MM.1S (cell line): ENCODE measurements at regions not wholly inside any gene's neighbourhood (a gene's known extent, or its start where the extent isn't known, plus 50 kb on each side); places are given as distances from the start of the nearest gene placed in this dataset.
A peak's percentile ranks its signal among the peaks of the same experiment; 100 is the strongest.

Experiments
- DNase-seq: peaks from one replicate; pipeline ENCODE4 v3.0.0-alpha.2; 2015
- H2AFZ ChIP-seq: fragments of 300-600 bp; sonication (generic); 2 replicates; pipeline ENCODE4 v1.6.0; 2016; ENCODE audit warnings: antibody characterized with exemption, low read length
- H3F3A ChIP-seq: fragments of 300-600 bp; sonication (generic); 2 replicates; pipeline ENCODE4 v1.6.1; 2016; ENCODE audit warnings: mild to moderate bottlenecking, antibody characterized with exemption, low read length, moderate library complexity, mixed read lengths; ENCODE audit not compliant: insufficient read depth
- H3K27ac ChIP-seq: fragments of 300-600 bp; sonication (generic); 2 replicates; pipeline ENCODE4 v1.5.1; 2016; ENCODE audit warnings: mild to moderate bottlenecking, low read length
- H3K27me3 ChIP-seq: fragments of 300-600 bp; sonication (generic); replicated peaks from 2 replicates; pipeline ENCODE4 v1.6.0; 2016; ENCODE audit warnings: low read length; ENCODE audit not compliant: insufficient read depth
- H3K36me3 ChIP-seq: fragments of 300-600 bp; sonication (generic); replicated peaks from 2 replicates; pipeline ENCODE4 v1.6.1; 2016; ENCODE audit warnings: mild to moderate bottlenecking, low read length, mixed read lengths; ENCODE audit not compliant: insufficient read depth
- H3K4me1 ChIP-seq: fragments of 300-600 bp; sonication (generic); 2 replicates; pipeline ENCODE4 v1.6.1; 2016; ENCODE audit warnings: low read length, mixed read lengths
- H3K4me2 ChIP-seq: fragments of 300-600 bp; sonication (generic); 2 replicates; pipeline ENCODE4 v1.6.0; 2016; ENCODE audit warnings: low read depth, low read length
- H3K4me3 ChIP-seq: fragments of 300-600 bp; sonication (generic); 2 replicates; pipeline ENCODE4 v1.5.1; 2016; ENCODE audit warnings: low read length, mixed read lengths
- H3K79me2 ChIP-seq: fragments of 300-600 bp; sonication (generic); 2 replicates; pipeline ENCODE4 v1.6.1; 2016; ENCODE audit warnings: mixed run types, low read length, mixed read lengths
- H3K9ac ChIP-seq: fragments of 300-600 bp; sonication (generic); 2 replicates; pipeline ENCODE4 v1.6.1; 2016; ENCODE audit warnings: low read length, mixed read lengths
- H3K9me2 ChIP-seq: fragments of 300-600 bp; sonication (generic); replicated peaks from 2 replicates; pipeline ENCODE4 v1.6.1; 2016; ENCODE audit warnings: mild to moderate bottlenecking, low read length, mixed read lengths; ENCODE audit not compliant: insufficient read depth
- H3K9me3 ChIP-seq: fragments of 300-600 bp; sonication (generic); replicated peaks from 2 replicates; pipeline ENCODE4 v1.6.1; 2016; ENCODE audit warnings: mild to moderate bottlenecking, low read length, mixed read lengths; ENCODE audit not compliant: insufficient read depth
- H4K20me1 ChIP-seq: fragments of 300-600 bp; sonication (generic); 2 replicates; pipeline ENCODE4 v1.6.1; 2016; ENCODE audit warnings: mild to moderate bottlenecking, low read length, moderate library complexity, mixed read lengths; ENCODE audit not compliant: insufficient read depth
- EZH2 ChIP-seq: fragments of 300-600 bp; sonication (generic); optimal IDR thresholded peaks from 2 replicates; pipeline ENCODE3; 2017; ENCODE audit warnings: low read depth, mild to moderate bottlenecking, antibody characterized with exemption, low read length, mixed read lengths
- EZH2phosphoT487 ChIP-seq: fragments of 300-600 bp; sonication (generic); IDR thresholded peaks from 2 replicates; pipeline ENCODE4 v1.6.1; 2018; ENCODE audit warnings: antibody characterized with exemption, low read length
- TF ChIP-seq, protein P1 (sequence below): fragments of 300-600 bp; sonication (generic); IDR thresholded peaks from 2 replicates; pipeline ENCODE4 v1.5.1; 2016; ENCODE audit warnings: antibody characterized with exemption, low read length, mixed read lengths

DNA sequence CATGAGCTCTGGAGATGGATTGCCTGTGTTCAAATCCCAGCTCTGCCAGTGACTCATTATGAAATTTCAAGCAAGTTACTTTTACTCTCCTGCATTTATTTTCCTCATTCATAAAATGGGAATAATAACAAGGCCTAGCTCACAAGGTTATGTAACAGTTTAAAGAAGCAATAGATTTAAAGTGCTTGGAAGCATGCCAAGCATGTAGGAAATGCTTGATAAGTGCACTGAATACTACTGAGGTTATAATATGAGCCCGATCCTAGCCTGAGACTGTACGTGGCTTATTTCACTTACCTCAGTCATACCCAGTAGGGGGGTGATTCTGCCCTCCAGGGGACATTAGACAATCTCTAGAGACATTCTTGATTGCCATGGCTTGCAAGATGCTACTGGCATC is 734.1 kb upstream of the WWC1 start:
- H3K79me2 ChIP-seq, result no peaks in the 10 kb centered on the region
- H2AFZ ChIP-seq, result no peak overlapping the region
- H3K9me3 ChIP-seq, result no peaks in the 10 kb centered on the region
- no peaks in the 10 kb centered on the region for H3K27me3 ChIP-seq
- no peaks in the 10 kb centered on the region for H3K36me3 ChIP-seq
- H3K4me3 ChIP-seq, result no peak overlapping the region
- no peak overlapping the region for H3K9ac ChIP-seq
- no peak for DNase-seq
- H3K4me1 ChIP-seq, result no peaks in the 10 kb centered on the region
- H3K27ac ChIP-seq, result no peak overlapping the region
- TF ChIP-seq EZH2, result no peak
- H3K4me2 ChIP-seq, result no peak overlapping the region
- H3K9me2 ChIP-seq, result no peaks in the 10 kb centered on the region
- no peaks in the 10 kb centered on the region for H3F3A ChIP-seq
- H4K20me1 ChIP-seq, result no peaks in the 10 kb centered on the region

DNA sequence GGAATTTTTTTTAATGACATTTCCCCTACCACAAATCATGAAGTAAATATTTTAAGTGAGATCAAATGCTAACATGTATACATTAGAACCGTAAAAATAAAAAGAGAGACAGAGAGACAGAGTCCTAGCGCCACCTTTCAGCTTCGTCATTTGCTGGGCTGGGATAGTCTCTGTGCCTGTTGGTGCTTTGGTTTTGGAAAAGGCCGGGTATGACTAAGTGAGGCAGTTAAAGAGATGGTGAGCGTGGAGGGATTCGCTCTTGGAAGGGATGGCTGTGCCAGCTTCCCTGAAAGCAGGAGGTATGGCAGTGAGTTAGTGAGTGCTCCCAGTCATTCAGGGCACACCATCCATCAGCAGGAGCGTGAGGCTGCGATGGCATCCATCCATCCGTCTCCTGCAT is 729.6 kb upstream of the WWC1 start:
- Histone ChIP-seq H3K27ac (no peak overlapping the region), H3F3A (no peaks in the 10 kb centered on the region), H2AFZ (no peak overlapping the region), H3K79me2 (no peaks in the 10 kb centered on the region), H4K20me1 (no peaks in the 10 kb centered on the region), H3K27me3 (no peaks in the 10 kb centered on the region), H3K4me2 (no peak overlapping the region), H3K4me3 (no peak overlapping the region), H3K9ac (no peak overlapping the region), H3K9me2 (no peaks in the 10 kb centered on the region), H3K36me3 (no peaks in the 10 kb centered on the region), H3K9me3 (no peaks in the 10 kb centered on the region), H3K4me1 (no peaks in the 10 kb centered on the region)
- no peak for DNase-seq
- TF ChIP-seq, protein P1, sequence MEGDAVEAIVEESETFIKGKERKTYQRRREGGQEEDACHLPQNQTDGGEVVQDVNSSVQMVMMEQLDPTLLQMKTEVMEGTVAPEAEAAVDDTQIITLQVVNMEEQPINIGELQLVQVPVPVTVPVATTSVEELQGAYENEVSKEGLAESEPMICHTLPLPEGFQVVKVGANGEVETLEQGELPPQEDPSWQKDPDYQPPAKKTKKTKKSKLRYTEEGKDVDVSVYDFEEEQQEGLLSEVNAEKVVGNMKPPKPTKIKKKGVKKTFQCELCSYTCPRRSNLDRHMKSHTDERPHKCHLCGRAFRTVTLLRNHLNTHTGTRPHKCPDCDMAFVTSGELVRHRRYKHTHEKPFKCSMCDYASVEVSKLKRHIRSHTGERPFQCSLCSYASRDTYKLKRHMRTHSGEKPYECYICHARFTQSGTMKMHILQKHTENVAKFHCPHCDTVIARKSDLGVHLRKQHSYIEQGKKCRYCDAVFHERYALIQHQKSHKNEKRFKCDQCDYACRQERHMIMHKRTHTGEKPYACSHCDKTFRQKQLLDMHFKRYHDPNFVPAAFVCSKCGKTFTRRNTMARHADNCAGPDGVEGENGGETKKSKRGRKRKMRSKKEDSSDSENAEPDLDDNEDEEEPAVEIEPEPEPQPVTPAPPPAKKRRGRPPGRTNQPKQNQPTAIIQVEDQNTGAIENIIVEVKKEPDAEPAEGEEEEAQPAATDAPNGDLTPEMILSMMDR, result no peak
- TF ChIP-seq EZH2 (no peak), EZH2phosphoT487 (no peak)

DNA sequence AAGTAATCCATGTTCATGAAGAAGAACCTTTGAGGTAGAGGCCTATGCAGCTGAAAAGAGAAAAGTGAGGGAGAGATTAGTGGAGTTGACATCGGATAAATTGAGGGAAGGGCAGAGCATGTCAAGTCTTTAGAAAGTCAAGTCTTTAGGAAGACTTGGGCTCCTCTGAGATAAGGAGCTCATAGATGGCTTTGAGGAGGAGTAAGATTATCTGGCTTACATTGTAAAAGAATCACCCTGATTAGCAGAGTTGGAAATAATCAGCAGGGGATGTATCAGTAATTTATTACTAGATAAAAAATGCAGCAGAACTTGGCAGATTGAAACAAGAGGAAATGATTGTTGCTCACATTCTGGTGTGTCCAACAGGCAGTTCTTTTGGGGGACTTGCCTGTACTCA is 727.2 kb upstream of the WWC1 start:
- Histone ChIP-seq H2AFZ (no peak overlapping the region), H3K27ac (no peak overlapping the region), H3K9me2 (no peaks in the 10 kb centered on the region), H3K36me3 (no peaks in the 10 kb centered on the region), H4K20me1 (no peaks in the 10 kb centered on the region), H3K4me2 (no peak overlapping the region), H3K4me1 (no peaks in the 10 kb centered on the region), H3K9me3 (no peaks in the 10 kb centered on the region), H3K27me3 (no peaks in the 10 kb centered on the region), H3K79me2 (no peaks in the 10 kb centered on the region), H3F3A (no peaks in the 10 kb centered on the region), H3K9ac (no peak overlapping the region), H3K4me3 (no peak overlapping the region)
- no peak for TF ChIP-seq EZH2
- TF ChIP-seq, protein P1, result no peak
- DNase-seq, result no peak

DNA sequence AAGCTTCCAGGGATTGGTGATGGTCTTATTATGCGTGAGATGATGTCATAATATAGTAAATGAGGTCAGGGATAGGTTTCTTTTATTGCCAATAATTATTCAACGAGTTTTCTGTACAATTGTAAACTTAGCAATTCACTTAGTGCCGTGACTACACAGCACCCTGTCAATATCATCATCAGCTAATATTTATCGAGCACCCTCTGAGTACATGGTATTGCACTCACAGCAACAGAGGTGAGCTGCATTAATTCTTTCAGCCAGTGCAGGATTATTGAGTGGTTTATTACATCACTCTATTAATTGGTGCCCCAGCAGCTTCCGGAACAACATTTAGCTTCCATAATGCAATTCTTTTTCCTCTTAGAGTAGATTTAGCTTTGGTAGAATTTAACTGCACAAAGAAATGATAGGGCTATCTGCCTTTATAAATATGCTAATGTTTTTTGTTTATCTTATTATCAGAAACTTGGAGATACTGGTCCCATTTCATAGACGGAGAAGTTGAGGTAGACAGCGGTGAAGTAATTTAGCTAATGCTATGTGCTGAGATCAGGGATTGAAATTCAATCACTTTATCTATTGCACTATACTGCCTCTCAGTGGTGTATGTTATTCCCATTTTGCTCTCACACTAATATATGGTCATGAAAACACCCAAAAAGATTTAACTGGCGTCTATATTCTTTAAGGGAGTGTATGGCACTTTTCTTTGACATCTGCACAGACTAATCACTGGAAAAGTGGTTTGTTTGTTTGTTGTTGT is 726.1 kb upstream of the WWC1 start:
- H3K4me3 ChIP-seq, result no peak overlapping the region
- H3K4me2 ChIP-seq, result no peak overlapping the region
- H3K9me3 ChIP-seq, result no peaks in the 10 kb centered on the region
- H3K27ac ChIP-seq, result no peak overlapping the region
- no peaks in the 10 kb centered on the region for H4K20me1 ChIP-seq
- no peak overlapping the region for H2AFZ ChIP-seq
- H3K27me3 ChIP-seq, result no peaks in the 10 kb centered on the region
- no peaks in the 10 kb centered on the region for H3K9me2 ChIP-seq
- no peak for TF ChIP-seq EZH2phosphoT487
- TF ChIP-seq, protein P1, result peak; percentile 53
- peak; percentile 19 for DNase-seq
- no peak overlapping the region for H3K9ac ChIP-seq
- no peaks in the 10 kb centered on the region for H3K79me2 ChIP-seq
- no peaks in the 10 kb centered on the region for H3K36me3 ChIP-seq
- no peaks in the 10 kb centered on the region for H3F3A ChIP-seq
- no peaks in the 10 kb centered on the region for H3K4me1 ChIP-seq
